OCI-LY7 (cell line): ENCODE measurements at regions not wholly inside any gene's neighbourhood (a gene's known extent, or its start where the extent isn't known, plus 50 kb on each side); places are given as distances from the start of the nearest gene placed in this dataset.

Experiments used
- EZH2phosphoT487 ChIP-seq: fragments of 200-600 bp; sonication (generic); IDR thresholded peaks from 2 replicates; pipeline ENCODE4 v1.6.1; 2018; ENCODE audit warnings: low read depth, borderline replicate concordance, mild to moderate bottlenecking, mixed run types, antibody characterized with exemption, low read length, moderate library complexity, mixed read lengths
- TF ChIP-seq, protein P1 (sequence below): fragments of 200-600 bp; sonication (generic); conservative IDR thresholded peaks from 2 replicates; pipeline ENCODE4 v1.5.1; 2014; ENCODE audit warnings: mild to moderate bottlenecking, antibody characterized with exemption, low read length, moderate library complexity, mixed read lengths

DNA sequence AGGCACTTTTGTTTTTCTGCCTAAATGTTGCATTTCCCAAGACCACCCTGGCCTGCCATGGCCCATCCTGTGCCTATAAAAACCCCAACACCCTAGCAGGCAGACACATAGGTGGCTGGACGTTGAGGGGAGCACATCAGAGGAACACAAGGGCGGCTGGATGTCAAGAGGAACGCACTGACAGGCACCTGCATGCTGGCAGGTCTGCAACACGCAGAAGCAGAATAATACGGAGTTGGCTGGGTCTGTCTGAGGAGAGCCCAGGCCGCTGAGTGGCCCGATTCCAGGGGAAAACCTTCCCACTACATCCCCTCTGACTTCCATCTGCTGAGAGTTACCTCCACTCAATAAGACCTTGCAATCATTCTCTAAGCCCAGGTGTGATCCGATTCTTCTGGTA, 765.6 kb downstream of the PLOD2 start:
- TF ChIP-seq, protein P1, sequence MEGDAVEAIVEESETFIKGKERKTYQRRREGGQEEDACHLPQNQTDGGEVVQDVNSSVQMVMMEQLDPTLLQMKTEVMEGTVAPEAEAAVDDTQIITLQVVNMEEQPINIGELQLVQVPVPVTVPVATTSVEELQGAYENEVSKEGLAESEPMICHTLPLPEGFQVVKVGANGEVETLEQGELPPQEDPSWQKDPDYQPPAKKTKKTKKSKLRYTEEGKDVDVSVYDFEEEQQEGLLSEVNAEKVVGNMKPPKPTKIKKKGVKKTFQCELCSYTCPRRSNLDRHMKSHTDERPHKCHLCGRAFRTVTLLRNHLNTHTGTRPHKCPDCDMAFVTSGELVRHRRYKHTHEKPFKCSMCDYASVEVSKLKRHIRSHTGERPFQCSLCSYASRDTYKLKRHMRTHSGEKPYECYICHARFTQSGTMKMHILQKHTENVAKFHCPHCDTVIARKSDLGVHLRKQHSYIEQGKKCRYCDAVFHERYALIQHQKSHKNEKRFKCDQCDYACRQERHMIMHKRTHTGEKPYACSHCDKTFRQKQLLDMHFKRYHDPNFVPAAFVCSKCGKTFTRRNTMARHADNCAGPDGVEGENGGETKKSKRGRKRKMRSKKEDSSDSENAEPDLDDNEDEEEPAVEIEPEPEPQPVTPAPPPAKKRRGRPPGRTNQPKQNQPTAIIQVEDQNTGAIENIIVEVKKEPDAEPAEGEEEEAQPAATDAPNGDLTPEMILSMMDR = no peak
- TF ChIP-seq EZH2phosphoT487 = no peak
